DMS79 (cell line): ENCODE measurements at regions not wholly inside any gene's neighbourhood (a gene's known extent, or its start where the extent isn't known, plus 50 kb on each side); places are given as distances from the start of the nearest gene placed in this dataset.
"Not testable (repeated sequence)": the region's sequence is repeated elsewhere in the genome, so short reads cannot be mapped to it uniquely, and the experiment has no call there.

ENCODE experiments used
- DNase-seq: peaks from one replicate; lab custom pipeline; 2025; lab: John Stamatoyannopoulos, UW

DNA sequence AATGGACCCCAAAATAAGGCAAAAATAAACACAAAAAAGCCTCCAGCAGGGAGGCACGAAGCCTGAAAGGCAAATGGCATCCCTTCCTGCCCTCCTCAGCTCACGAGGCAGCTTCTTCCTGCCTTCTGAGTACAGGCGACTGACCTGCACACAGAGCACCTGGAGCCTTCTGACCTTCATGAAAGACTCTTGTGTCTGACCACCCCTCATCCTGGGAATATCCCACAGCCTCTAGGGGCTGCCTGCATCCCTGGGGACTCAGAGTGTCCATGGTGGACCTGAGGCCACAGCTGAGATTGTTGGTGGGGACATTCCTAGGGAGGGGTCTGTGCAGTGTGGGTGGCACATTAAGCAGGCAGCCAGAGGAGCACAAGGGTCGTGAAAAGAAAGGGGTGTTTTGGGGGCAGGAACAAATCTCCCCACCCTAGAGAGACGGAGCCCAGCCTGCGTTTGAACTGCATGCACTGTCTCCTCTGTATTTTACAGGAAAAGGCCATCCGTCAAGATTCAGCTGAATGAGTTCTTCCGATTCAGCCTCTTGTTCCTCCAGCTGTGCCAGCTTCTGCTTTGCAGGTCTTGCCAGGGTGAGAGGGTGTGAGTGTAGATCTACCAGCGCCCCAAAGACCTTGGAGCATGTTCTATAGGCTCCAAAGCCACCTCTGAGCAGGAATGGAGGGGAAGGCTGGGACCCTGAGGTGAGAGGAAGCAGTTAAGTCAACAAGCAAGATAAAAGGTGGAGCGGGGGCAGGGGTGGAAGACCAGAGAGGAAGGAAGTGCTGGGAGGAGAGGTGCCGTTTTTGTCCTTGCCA lies 80.4 kb upstream of the MEF2A start:
- no peak for DNase-seq

DNA sequence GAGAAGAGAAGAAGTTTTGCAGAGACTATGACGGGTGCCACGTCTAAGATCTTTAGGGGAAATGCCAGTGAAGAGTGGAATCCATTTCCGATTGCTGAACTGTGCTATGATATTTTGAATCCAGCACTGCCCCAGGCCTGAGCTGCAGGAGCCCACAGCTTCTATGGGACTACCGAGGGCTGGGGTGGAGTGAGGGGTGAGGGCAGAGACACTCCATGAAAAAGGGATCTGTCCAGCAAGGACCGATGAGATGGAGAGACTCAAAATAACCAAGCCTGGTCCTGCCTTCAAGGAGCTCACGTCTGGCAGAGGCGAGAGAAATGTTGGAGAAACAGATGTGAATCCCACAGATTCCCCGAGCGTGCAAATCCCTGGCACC lies 79.8 kb upstream of the MEF2A start:
- DNase-seq: no peak

DNA sequence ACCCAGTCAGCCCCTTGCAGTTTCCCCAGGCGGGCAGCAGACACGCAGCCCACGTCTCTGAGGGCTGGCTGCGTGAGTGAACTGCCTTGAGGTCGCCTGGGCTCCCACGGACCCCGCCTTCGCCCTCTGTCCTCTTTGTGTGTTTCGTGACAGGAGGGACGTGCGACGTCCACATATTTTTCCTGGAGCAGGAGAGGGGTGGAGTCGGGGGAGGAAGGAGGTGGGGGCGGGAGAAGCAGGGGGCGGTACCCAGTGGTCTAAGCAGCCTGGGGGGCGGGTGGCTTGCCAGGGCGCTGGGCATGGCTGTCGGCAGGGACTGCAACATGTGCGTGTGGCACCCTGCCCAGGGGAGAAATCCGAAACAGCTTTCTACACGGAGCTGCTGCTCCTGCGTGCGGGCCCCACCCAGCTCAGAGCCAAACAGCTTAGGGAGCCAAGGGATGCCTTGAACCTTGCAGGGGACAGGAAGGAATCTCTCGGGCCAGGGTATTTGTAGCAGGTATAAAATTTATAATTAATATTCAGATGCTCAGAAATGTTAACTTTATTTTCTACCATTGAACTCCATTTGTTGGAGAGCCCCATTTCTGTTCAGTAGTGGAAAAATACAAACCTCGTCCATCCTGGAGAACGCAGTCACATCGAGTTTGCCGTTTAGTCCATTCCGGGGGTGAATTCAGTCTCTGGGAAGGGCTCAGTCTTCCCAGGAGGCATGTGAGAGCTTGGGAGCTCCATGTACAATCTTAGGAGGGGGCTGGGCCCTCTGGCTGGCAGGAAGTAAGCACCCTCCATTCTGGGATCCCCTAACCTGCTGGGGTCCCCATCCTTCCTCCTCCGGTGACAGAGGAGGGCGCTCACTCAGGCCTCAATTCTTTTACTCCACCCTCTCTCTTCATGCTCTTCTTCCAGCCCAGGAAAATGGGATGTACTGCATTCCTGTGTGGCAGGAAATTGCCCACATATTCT lies 79.1 kb upstream of the MEF2A start:
- DNase-seq: peak; percentile 5

DNA sequence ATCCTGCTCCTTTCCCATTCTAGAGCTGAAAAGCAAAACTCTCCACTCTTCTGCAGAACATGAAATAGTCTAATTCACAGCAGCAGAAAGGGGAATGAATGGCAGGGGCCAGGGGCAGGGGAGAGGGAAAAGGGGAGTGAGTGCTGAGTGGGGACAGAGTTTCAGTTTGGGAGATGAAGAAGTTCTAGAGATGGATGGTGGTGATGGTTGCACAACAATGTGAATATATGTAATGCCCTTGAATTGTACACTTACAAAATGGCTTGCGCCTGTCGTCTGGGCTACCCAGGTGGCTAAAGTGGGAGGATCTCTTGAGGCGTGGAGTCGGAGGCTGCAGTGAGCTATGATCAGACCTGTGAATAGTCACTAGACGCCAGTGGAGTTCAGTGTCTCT lies 78.5 kb upstream of the MEF2A start:
- DNase-seq: no peak

DNA sequence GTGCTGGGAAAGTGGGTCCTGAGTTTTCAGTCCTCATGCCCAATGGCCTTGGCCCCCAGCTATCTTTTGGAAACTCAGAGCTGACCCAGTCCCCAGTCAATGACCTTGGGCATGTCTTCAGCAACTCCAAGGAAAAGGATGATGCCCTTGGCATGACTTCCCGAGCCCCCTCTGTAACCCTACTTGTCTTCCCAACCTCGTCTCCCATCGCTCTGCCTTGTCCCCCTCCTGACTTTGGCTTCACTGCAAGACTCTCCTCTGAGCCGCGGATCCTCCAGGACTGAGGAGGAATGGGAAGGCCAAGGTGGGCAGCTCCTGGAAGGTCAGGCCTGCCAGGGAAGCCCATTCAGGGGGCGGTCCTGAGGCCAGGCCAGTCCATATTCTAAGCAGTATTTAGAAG lies 73.5 kb upstream of the MEF2A start:
- DNase-seq: no peak

DNA sequence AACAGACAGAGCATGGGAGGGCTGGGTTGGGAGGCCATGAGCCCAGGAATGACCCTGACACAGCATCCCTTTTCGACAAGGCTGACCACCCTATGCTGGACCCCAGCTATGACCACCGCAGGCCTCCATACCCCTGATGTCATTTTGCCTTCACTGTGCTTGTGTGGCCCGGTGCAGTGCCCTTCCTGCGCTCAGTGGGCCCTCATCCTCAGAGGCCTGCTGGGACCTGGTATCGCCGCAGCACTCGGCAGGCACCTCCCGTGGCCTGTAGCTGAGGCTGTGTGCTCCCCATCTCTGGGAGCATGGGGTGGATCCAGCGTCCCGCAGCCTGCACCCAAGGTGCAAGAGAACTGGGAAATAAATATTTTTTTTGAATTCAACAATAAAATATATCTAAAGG lies 73.1 kb upstream of the MEF2A start:
- DNase-seq: no peak

DNA sequence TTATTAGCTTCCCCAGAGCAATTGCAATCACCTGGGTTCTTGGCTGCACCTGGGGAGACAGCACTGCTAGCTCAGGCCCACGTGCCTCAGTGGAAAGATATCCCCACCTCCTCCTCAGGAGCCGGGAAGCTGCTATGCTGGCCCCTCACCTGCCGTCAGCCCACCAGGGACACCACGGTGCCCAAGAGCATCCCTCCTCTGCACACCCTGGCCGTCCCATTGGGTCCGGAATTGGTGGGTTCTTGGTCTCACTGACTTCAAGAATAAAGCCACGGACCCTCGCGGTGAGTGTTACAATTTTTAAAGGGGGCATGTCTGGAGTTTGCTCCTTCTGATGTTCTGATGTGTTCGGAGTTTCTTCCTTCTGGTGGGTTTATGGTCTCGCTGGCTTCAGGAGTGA lies 72.3 kb upstream of the MEF2A start:
- no peak for DNase-seq

- DNase-seq: not testable (repeated sequence)
Observed at GRCh38 chr15:99494536-99495233, 71.1 kb upstream of the MEF2A start.

DNA sequence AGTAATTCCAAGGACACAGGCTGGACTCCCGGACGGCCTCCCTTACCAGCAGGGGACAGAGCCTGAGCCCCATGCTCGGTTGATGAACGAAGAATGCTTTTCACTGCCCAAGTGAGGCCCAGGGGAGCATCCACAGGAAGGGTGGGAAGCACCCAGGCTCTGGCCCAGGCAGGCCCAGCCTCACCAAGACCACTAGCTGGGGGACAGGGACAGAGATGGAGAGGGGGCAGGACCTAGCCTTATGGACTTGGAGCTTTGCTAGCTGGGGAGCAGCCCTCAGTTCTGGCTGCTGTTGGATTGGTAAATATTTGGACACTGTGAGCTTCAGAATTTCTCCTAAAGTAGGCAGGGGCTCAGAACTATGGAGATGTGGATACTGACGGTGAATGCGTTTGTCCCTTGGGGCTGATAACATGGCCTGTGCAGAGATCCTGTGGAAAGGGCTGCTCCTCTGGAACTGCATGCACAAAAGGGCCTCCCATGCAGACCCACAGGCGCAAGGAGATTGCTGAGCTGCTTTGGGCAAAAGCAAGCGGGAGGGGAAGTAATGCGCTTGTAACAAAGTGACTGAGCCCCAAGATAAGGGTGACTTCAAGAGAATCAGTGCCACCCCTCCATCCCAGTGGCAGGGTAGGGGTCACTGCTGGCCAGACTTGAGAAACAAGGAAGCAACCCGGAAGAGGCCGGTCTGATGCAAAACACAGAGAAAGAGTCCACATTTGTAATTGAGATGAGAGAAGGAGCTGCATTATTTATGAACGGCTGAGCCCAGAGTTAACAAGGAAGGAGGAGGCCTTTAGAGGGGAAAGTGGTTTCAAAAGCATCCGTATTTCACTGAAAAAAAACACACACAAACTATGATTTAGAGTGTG lies 70.1 kb upstream of the MEF2A start:
- no peak for DNase-seq

- DNase-seq: no peak
Observed at GRCh38 chr15:99496302-99496629, 69.5 kb upstream of the MEF2A start.

DNA sequence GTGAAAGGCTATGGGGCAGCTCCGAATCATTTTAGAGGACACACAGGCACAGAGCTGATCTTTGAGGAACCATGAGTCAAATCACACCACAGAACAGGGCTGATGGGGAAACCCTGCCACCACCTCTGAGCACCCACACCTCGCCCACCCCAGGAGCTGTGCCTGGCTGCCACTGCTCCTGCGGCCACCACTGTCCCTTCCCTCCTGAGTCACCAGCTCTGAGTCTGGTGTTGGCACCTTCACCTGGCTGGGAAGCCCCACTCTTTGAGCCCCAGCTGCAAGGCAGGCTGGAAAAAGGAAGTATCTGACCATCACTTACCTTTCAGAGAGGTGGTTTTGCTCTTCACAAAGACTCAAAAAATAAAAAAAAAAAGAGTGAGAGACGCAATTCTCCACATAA lies 63.6 kb upstream of the MEF2A start:
- no peak for DNase-seq

DNA sequence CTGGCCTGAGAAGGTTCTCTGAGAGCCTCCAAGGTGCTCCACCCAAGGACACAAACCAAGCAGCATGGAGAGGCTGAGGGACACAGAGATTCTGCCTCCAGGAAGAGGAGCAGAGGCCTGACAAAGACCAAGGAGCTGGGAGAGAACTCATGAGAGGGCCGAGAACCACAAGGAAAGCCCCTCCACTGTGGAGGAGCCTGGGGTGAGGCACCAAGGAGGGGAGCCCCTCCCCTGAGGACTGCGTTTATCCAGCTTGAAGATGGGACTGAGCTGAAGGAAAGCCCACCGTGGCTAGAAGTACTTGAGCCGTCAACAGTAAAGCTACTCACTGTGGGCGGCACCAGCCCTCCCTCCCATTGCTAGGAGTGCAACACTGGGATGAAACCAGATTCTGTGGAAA lies 63.1 kb upstream of the MEF2A start:
- no peak for DNase-seq

DNA sequence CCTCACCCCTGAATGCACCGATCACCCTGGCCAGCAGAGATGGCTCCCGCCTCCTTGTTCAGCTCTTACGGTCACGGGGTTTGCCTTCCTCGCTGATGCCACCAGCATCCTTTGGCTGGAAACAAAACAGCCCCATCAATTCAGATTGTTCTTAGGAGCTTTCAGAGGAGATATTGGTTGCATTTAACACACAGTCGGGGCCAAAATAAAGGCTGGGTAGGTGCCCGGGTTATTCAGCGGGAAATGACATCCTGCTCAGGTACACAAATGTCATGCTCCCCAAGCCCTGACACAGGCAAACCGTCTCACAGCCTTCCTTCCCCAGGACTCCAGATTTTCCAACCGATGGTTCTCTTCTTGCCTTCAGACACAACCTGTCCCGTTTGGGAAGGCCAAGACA lies 62.4 kb upstream of the MEF2A start:
- DNase-seq: no peak

GRCh38 chr15:99504071-99504822 lies 61.5 kb upstream of the MEF2A start:
- DNase-seq: no peak

- no peak for DNase-seq
Observed at GRCh38 chr15:99504823-99505551, 60.8 kb upstream of the MEF2A start.

GRCh38 chr15:99506399-99506798 lies 59.4 kb upstream of the MEF2A start:
- DNase-seq: no peak

DNA sequence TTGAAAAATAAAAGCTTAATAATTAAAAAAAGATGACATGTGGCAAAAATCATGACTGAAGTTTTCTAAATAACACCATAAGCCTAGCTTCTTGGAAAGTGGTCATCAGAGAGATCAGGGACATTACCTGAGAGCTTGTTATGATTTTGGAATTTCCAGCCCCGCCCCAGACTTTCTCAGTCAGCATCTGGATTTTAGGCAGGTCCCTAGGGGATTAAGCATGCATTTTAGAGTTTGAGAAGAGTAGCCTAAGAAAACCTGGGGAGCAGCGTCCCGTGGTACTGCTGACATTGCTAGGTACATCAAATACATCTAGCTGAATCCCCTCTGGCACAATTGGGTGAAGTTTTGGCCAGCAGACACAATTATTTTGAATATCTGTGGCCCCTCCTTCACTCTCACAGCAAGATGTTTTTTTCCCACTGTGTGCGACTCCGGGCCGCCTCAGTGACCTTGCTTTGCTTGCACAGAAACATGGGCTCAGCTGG lies 58.7 kb upstream of the MEF2A start:
- DNase-seq: no peak

GRCh38 chr15:99507504-99508310 lies 58.1 kb upstream of the MEF2A start:
- peak; percentile 10 for DNase-seq

GRCh38 chr15:99508311-99508645 lies 57.5 kb upstream of the MEF2A start:
- DNase-seq: no peak
